SK-N-MC (cell line): ENCODE measurements at regions not wholly inside any gene's neighbourhood (a gene's known extent, or its start where the extent isn't known, plus 50 kb on each side); places are given as distances from the start of the nearest gene placed in this dataset.

Experiments
- EZH2 ChIP-seq: fragments of 200-600 bp; sonication (generic); IDR thresholded peaks from one replicate; pipeline ENCODE4 v1.6.1; 2017; ENCODE audit warnings: antibody characterized with exemption
- FOXP2 ChIP-seq: optimal IDR thresholded peaks from 2 replicates; pipeline ENCODE3; 2011; ENCODE audit warnings: mild to moderate bottlenecking, moderate library complexity; ENCODE audit not compliant: insufficient read depth; ENCODE audit errors: extremely low read length, control extremely low read depth
- POLR2AphosphoS5 ChIP-seq: IDR thresholded peaks from 2 replicates; pipeline ENCODE4 v1.6.1; 2012; ENCODE audit warnings: mild to moderate bottlenecking, low read depth, low read length, borderline replicate concordance

DNA sequence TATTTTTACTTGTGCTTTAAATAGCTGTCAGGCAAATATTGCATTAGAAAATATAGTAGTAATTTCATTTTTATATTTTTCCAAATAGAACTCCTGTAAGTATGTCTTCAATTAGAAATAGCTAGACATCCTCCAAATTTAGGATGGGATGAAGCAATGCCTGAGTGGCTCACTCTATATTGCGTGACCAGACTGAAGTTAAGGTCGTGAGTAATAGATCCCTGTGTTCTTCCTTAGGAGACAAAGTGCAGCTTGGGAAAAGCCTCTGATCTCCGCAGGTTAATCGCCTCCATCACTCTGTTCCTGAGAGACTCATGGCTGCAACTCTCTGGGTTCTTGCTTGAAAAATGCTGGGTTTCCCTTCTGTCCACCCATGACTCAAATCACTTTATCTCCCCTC, 484.8 kb upstream of the ANKRD30A start:
- TF ChIP-seq POLR2AphosphoS5: no peak
- TF ChIP-seq EZH2: no peak
- no peak for TF ChIP-seq FOXP2
